Rectal smooth muscle tissue (tissue), 1 donor: ENCODE measurements at regions not wholly inside any gene's neighbourhood (a gene's known extent, or its start where the extent isn't known, plus 50 kb on each side); places are given as distances from the start of the nearest gene placed in this dataset.
"Not testable (repeated sequence)": the region's sequence is repeated elsewhere in the genome, so short reads cannot be mapped to it uniquely, and the experiment has no call there.

Experiments used
- H3K27ac ChIP-seq: one replicate; pipeline ENCODE4 v1.7.0; 2013; ENCODE audit warnings: low read depth, low read length, inconsistent platforms
- H3K27me3 ChIP-seq: one replicate; pipeline ENCODE4 v1.7.0; 2013; ENCODE audit warnings: low read length; ENCODE audit not compliant: control insufficient read depth, insufficient read depth
- H3K36me3 ChIP-seq: one replicate; pipeline ENCODE4 v1.7.0; 2013; ENCODE audit warnings: low read length; ENCODE audit not compliant: control insufficient read depth, insufficient read depth
- H3K4me1 ChIP-seq: one replicate; pipeline ENCODE4 v1.7.0; 2013; ENCODE audit warnings: low read length; ENCODE audit not compliant: control insufficient read depth, insufficient read depth
- H3K4me3 ChIP-seq: one replicate; pipeline ENCODE4 v1.7.0; 2013; ENCODE audit warnings: low read length
- H3K9ac ChIP-seq: one replicate; pipeline ENCODE4 v1.7.0; 2013; ENCODE audit warnings: low read length

- H3K27me3 ChIP-seq, H3K4me3 ChIP-seq, H3K4me1 ChIP-seq, H3K9ac ChIP-seq, H3K36me3 ChIP-seq, H3K27ac ChIP-seq: not testable (repeated sequence)
Observed at GRCh38 chr9:42365244-42365945, 181.9 kb downstream of the SPATA31A6 start.

DNA sequence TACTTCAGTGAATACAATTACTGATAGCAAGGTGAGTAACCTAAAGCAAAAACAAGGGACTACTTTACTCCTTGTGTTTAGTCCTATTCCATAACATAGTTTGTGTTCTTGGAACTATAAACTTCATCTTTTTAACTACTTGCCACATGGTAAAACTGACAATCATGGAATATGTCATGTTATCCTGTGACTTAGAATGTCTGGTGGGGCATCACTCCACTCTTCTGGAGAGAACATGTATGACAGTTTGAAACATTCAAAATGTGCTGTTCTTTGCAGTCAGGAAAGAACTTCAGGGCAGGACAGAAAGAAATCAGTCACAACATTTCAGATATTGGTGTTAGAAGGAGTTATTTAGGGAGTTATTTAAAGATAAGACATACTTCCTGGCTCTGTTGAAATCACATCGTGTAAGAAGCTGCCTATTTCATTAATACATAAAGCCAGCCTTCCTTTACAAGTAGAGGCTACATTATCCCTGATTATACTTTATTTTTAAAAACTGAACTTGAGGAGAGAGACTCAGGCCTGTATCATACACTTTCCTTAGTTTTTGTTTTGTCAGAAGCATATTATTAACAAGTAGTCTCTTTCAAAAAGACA lies 184.9 kb downstream of the SPATA31A6 start:
- not testable (repeated sequence) for H3K27me3 ChIP-seq, H3K9ac ChIP-seq, H3K4me3 ChIP-seq, H3K36me3 ChIP-seq, H3K27ac ChIP-seq, H3K4me1 ChIP-seq

DNA sequence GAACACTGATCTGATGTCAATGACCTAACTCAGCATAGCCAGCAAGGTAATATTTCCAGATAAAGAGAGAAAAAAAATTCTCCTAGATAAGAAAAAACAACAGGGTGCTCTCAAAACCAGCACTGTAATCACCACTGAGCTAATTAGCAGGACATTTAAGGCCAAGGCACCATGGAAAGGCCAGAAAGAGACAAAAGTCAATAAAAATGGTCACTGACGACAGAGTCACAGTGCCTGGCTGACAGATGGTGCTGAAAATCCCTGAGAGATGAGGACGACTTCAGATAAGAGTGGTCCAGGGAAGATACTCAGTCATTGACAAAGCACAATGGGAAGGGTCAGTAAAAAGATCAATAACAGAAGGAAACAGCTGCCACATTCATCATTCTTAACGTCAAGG lies 186.7 kb downstream of the SPATA31A6 start:
- H3K4me1 ChIP-seq, H3K9ac ChIP-seq, H3K27me3 ChIP-seq, H3K36me3 ChIP-seq, H3K4me3 ChIP-seq, H3K27ac ChIP-seq: not testable (repeated sequence)

GRCh38 chr9:42371417-42371816 lies 188.0 kb downstream of the SPATA31A6 start:
- H3K27me3 ChIP-seq, H3K36me3 ChIP-seq: not testable (repeated sequence)

DNA sequence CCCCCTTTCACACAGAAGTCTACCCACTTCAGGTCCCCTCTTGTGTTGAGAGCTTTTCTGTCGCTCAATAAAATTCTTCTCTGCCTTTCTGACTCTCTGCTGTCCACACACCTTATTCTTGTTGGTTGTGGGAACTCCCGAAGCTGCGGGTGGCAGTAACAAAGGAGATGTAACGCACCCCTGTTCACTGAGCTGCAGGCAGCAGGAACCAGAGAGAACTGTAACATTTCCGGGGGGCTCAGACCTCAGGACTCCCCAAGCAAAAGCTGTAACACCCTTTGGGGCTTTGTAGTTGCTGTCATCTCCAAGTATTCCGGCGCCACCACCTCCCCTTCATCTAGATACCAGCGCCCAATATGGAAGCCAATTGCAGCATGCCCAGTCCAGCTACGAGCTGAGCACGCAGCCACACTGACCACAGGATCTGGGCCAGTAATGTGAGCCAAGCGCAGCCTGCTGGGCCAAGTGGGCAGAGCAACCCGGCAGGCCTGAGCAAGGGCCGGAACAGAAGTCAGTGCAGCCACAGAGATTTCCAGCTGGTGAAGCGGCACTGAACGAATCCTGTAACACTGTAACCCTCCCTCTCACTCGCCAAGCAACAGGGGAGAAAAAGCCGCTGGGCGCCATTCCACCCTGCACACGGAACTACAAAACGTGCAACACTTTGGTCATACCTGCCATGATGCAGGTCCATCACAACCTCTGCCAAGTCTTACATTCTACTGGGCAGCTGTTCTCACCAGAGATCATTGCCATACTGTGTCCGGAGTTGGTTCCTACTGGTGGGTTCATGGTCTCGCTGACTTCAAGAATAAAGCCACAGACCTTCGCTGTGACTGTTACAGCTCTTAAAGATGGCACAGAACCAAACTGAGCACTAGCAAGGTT lies 194.3 kb downstream of the SPATA31A6 start:
- H3K4me1 ChIP-seq, H3K36me3 ChIP-seq, H3K27ac ChIP-seq, H3K4me3 ChIP-seq, H3K9ac ChIP-seq, H3K27me3 ChIP-seq: not testable (repeated sequence)

More at GRCh38 chr9:42371417-42371816, 188.0 kb downstream of the SPATA31A6 start:
- H3K4me3 ChIP-seq, H3K4me1 ChIP-seq, H3K27ac ChIP-seq, H3K9ac ChIP-seq: not testable (repeated sequence)

GRCh38 chr9:42378418-42378815 lies 195.0 kb downstream of the SPATA31A6 start:
- Histone ChIP-seq H3K9ac (no peak overlapping the region), H3K27ac (no peak overlapping the region), H3K4me3 (no peak overlapping the region), H3K36me3 (no peaks in the 10 kb centered on the region), H3K27me3 (no peaks in the 10 kb centered on the region), H3K4me1 (no peaks in the 10 kb centered on the region)

- not testable (repeated sequence) for H3K9ac ChIP-seq, H3K27ac ChIP-seq, H3K4me1 ChIP-seq, H3K4me3 ChIP-seq, H3K36me3 ChIP-seq, H3K27me3 ChIP-seq
Observed at GRCh38 chr9:42379602-42380001, 196.1 kb downstream of the SPATA31A6 start.

GRCh38 chr9:42384585-42384984 lies 201.1 kb downstream of the SPATA31A6 start:
- H3K36me3 ChIP-seq, H3K27me3 ChIP-seq, H3K4me1 ChIP-seq, H3K9ac ChIP-seq, H3K4me3 ChIP-seq, H3K27ac ChIP-seq: not testable (repeated sequence)

DNA sequence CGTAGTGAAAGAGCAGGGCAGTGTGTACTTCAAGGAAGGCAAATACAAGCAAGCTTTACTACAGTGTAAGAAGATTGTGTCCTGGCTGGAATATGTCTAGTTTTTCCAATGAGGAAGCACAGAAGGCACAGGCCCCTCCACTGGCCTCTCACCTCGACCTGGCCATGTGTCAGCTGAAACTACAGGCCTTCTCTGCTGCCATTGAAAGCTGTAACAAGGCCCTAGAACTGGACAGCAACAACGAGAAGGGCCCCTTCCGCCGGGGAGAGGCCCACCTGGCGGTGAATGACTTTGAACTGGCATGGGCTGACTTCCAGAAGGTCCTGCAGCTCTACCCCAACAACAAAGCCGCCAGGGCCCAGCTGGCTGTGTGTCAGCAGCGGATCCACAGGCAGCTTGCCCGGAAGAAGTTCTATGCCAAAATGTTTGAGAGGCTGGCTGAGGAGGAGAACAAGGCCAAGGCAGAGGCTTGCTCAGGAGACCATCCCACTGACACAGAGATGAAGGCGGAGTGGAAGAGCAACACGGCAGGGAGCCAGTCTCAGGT lies 202.2 kb downstream of the SPATA31A6 start:
- not testable (repeated sequence) for H3K27me3 ChIP-seq, H3K27ac ChIP-seq, H3K4me1 ChIP-seq, H3K4me3 ChIP-seq, H3K36me3 ChIP-seq, H3K9ac ChIP-seq

- H3K4me1 ChIP-seq, result no peaks in the 10 kb centered on the region
- H3K27me3 ChIP-seq, result no peaks in the 10 kb centered on the region
- H3K9ac ChIP-seq, result no peak overlapping the region
- H3K4me3 ChIP-seq, result no peak overlapping the region
- no peak overlapping the region for H3K27ac ChIP-seq
- H3K36me3 ChIP-seq, result no peaks in the 10 kb centered on the region
Observed at GRCh38 chr9:42386477-42386876, 203.0 kb downstream of the SPATA31A6 start.

GRCh38 chr9:42388146-42388690 lies 204.8 kb downstream of the SPATA31A6 start:
- H3K9ac ChIP-seq, result no peak overlapping the region
- H3K27ac ChIP-seq, result no peak overlapping the region
- no peaks in the 10 kb centered on the region for H3K4me1 ChIP-seq
- no peaks in the 10 kb centered on the region for H3K36me3 ChIP-seq
- H3K27me3 ChIP-seq, result no peaks in the 10 kb centered on the region
- H3K4me3 ChIP-seq, result no peak overlapping the region

- no peak overlapping the region for H3K27ac ChIP-seq
- no peaks in the 10 kb centered on the region for H3K4me1 ChIP-seq
- no peak overlapping the region for H3K9ac ChIP-seq
- no peaks in the 10 kb centered on the region for H3K27me3 ChIP-seq
- H3K4me3 ChIP-seq, result no peak overlapping the region
- no peaks in the 10 kb centered on the region for H3K36me3 ChIP-seq
Observed at GRCh38 chr9:42388846-42389245, 205.4 kb downstream of the SPATA31A6 start.
